NB4 (cell line): ENCODE measurements at regions not wholly inside any gene's neighbourhood (a gene's known extent, or its start where the extent isn't known, plus 50 kb on each side); places are given as distances from the start of the nearest gene placed in this dataset.

Source experiments
- MYC ChIP-seq: IDR thresholded peaks from 2 replicates; pipeline ENCODE4 v1.6.1; 2011; ENCODE audit warnings: low read depth, low read length
- POLR2A ChIP-seq: IDR thresholded peaks from 2 replicates; pipeline ENCODE4 v1.6.1; 2011; ENCODE audit warnings: mild to moderate bottlenecking; ENCODE audit not compliant: insufficient read length; ENCODE audit errors: extremely low read depth
- TF ChIP-seq, protein P1 (sequence below): IDR thresholded peaks from one replicate; pipeline ENCODE4 v1.5.1; 2012; ENCODE audit warnings: low read depth, low read length
- TF ChIP-seq, protein P2 (sequence below): IDR thresholded peaks from 2 replicates; pipeline ENCODE4 v1.6.1; 2011; ENCODE audit warnings: low read depth, low read length

DNA sequence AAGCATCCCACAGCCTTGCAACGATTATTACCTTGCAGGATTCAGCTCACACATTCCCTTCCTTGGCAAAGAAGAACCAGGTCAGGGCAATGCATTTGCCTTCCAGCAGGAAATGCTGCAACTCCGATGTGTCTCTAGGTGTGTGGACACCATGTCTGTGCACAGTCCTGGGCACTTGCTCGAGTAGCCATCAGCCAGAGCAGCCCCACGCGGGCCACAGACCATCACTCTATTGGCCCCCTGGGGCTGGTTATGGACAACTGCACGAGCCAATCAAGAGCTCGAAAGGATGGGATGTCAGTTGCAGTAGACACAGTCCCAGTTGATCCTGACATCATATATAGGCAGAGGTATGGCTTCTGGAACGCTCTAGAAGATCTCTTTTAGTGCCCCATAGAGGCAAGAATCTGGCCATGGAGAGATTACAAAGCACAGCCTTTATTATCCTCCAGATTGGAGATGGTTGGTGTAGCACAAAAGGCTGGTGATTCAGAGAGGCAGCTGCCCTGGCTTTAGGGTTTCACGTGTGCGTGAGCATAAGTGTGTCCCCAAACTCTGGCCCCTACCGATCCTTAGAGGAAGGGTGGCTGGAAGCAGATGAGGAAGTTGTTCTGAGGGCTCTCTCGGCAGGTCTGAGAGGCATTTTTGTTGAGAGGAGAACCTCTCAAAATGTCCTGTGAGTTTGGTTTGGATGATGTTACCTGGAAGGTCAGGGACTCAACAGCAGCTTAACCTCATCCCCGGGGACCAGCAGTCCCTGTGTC lies 403.8 kb downstream of the SEC14L1 start:
- TF ChIP-seq, protein P1, sequence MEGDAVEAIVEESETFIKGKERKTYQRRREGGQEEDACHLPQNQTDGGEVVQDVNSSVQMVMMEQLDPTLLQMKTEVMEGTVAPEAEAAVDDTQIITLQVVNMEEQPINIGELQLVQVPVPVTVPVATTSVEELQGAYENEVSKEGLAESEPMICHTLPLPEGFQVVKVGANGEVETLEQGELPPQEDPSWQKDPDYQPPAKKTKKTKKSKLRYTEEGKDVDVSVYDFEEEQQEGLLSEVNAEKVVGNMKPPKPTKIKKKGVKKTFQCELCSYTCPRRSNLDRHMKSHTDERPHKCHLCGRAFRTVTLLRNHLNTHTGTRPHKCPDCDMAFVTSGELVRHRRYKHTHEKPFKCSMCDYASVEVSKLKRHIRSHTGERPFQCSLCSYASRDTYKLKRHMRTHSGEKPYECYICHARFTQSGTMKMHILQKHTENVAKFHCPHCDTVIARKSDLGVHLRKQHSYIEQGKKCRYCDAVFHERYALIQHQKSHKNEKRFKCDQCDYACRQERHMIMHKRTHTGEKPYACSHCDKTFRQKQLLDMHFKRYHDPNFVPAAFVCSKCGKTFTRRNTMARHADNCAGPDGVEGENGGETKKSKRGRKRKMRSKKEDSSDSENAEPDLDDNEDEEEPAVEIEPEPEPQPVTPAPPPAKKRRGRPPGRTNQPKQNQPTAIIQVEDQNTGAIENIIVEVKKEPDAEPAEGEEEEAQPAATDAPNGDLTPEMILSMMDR, result no peak
- no peak for TF ChIP-seq MYC
- TF ChIP-seq, protein P2, sequence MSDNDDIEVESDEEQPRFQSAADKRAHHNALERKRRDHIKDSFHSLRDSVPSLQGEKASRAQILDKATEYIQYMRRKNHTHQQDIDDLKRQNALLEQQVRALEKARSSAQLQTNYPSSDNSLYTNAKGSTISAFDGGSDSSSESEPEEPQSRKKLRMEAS, result no peak
- TF ChIP-seq POLR2A, result no peak
